Stimulated activated CD8-positive, alpha-beta memory T cell treated with anti-CD3 and anti-CD28 coated beads, Interleukin-7, amount 100 ng/mL, for 24 hours (primary cell): ENCODE measurements at regions not wholly inside any gene's neighbourhood (a gene's known extent, or its start where the extent isn't known, plus 50 kb on each side); places are given as distances from the start of the nearest gene placed in this dataset.
"Not testable (repeated sequence)": the region's sequence is repeated elsewhere in the genome, so short reads cannot be mapped to it uniquely, and the experiment has no call there.

ENCODE experiments used
- DNase-seq: peaks from one replicate; pipeline ENCODE4 v3.0.0-alpha.2; 2020; ENCODE audit warnings: low read depth

DNA sequence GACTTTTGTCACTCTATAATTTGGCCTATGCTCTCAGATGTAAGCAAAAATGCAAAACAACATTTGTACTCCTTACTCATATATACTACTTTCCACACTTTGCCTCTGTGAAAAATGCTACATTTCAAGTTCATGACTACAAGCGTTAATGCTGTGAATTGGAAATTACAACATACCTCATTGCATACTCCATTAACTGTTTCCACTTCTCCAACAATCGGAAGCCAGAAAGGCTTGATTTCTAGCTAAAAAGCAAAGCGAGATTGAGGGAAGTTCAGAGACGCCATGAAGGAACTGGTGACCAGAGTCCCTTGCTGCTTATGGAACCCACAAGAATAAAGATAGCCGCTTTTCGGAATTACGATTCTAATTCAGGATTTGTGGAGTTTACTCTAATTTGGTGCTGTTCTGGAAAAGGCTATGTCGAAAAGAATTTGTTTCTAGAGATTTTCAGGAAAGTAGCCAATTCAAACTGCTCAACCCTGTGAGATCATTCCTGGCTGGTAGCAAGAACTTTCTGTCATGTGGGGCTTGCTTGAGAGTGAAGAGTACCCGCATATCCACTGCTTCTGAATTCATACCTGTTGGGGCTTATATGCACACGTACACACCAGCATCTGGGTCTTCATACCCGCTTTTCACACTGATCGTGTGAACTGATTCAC lies 98.0 kb upstream of the CITED2 start:
- DNase-seq: no peak

DNA sequence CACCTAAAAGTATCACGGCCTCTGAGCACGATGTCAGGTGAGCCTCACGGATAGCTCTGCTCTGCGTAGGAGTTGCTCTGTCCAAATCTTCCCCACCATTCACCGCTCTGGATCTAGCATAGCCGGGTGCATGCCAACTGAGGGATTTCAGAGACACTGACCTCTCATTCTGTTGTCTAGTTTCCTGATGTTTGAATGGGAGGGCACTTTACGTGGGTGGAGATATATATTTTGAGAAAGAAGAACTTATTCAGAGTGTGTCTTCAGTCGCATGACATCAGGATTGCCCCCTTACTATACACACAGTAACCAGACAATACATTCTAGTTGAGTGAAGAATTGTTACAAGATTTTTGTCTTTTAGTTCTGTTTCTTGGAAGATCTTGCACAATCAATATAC lies 96.5 kb upstream of the CITED2 start:
- no peak for DNase-seq

DNA sequence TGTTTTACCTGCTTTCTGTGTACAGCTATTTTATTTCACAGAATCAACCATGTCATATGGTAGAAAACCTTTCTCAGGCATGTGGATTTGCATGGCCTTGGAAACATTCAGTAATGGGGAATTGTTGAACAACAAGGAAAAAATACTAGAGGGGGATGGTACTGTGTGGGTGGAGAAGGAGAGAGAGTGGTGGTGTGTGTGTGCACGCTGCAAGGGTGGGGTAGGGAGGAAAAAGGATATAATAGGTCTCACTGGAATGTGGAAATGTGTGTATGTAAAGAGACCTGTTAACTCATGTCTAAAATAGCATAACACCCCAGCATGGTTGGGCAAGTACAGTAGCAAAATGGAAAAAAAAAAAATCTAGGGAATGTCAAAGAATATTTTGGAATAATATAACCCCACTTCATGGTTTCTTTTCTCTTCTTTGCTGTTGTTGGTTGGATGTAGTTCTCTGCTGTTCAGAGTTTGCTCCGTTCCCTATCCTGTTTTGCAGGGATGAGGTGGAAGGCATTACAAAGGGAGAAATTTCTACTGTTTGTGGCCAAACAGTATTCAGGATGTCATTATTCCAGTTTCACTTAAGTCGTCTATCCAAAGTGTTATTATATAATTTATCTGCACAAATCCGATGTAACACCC lies 93.9 kb upstream of the CITED2 start:
- no peak for DNase-seq

DNA sequence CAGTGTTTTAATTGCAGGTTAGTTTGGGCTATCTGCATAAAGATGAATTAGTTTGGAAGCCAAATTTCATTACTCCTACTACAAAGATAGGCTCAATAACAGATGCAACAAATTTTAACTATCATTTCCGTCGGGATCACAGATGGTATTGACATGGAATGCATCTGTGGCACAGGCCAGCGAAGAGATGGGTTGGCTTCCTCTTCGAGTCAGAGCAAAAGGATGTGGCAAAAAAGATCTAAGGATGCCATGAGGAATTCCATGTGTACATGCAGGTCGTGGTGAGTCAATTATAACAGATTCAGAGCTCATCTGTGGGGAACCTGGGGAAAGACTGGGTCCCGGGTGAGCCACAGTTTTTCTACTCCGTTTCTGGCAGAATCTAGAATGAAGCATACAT lies 83.0 kb upstream of the CITED2 start:
- DNase-seq: no peak

DNA sequence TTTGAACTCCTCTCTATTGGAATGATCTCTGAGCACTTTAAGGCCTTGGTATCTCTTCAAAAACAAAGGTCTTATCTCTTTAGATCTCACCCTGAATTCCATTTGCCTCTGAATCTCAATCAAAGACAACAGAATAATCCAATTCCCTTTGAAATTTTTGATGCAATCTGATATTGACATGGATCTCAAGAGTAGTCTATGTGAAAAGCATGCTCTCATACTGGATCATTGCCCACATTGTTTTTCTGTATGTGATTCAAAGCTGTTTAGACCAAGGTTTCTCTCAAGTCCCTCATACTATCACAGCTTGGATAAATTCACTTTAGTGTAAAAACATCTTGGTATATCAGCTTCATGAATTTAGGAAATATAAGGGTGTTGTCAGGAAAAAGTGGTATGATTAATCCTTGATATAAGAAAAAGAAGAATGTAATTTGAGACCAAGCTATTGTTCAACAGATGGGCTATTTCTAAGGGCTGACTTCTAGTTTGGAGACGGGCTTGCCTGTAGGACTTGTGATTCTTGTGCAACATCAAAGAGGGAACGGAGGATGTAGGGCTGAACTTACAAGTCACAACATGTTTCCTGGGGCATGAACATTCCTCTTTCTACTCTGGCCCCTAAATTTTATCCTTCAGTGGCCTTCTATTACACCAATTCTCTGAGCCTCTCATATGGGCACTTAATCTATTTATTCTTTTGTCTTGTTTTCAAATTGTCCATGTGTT lies 77.9 kb upstream of the CITED2 start:
- DNase-seq: no peak

DNA sequence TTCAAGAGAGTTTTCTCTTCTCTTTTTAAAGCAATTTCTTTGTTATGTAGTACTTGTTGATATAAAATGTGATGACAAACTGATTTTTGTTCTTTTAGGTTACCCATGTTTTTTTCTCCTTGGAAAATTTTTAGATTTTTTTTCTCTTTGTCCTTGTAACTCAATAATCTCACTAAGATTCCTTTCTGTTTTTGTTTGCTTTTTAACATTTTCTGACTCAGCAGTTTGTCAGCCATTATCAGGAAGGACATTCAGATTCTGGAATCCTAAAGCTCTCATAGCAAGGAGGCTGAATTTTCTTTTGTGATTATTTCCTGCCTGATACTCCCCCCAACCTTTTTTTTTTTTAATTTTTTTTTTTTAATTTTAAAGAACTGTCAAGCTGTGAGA lies 75.2 kb upstream of the CITED2 start:
- DNase-seq: no peak

DNA sequence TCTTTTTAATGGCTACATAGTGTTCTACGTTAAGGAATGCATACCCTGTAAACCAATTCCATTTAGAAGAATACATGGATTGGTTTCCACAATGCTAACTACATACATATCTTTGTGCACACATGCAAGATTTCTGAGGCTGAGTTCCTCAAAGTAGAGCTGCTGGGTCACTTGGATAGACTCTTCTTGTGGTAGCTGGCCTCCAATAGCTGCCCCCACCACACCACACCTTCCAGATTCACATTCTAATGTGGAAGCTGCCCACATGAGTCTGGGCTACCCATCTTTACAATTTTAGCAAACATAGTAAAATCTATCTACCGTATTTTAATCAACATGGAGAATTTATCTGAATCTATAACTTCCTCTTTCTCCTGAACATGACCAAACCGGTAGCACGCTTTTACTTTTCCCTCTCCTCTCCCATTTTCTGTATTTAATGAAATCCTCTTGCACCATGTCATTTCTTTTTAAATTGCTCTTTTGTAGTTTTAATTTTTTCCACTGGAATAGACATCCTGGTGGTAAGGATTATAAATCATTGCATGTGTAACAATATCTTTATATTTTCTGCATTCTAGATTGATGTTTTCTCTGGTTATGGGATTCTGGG lies 74.7 kb upstream of the CITED2 start:
- DNase-seq: no peak

DNA sequence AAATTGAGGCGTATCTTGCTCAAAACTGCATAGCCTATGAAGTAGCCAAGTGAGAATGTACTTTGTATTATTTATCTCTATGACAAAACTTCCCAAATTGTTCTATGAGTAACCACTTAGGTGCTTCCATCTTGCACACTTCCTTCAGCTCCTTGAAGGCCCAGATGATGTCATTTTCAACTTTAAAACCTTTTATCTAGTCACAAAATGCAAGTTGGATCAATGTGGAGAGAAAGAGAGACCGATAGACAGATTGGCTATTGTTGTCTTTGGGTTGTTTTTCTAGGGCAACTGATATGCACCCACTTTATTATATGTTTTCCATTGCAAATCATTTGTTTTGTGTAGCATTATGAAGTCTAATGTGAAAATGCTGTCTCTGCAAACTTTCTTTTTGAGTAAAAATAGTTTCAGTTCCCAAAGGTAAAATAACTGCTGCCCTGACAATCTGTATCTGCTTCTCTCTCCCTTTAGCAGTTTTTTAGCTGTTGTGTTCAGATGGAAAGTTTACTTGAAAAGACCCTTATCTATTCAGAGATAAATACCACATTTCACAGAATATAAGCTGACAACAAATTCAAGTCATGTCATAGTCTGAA lies 73.7 kb upstream of the CITED2 start:
- DNase-seq: no peak

DNA sequence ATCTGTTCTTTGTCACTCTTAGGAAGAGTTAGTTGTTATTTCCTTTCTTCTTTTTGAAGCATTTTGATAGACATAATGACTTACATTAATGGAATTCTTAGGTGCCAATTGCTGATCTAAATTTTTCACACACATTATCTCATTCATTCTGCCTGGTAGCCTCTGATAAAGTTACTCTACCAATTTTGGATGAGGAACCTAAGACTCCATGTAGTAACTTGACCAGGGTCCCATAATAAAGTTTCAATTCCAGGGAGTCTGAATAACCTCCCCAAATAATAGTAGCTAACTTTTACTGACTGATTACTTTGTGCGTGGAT lies 73.2 kb upstream of the CITED2 start:
- DNase-seq: no peak

DNA sequence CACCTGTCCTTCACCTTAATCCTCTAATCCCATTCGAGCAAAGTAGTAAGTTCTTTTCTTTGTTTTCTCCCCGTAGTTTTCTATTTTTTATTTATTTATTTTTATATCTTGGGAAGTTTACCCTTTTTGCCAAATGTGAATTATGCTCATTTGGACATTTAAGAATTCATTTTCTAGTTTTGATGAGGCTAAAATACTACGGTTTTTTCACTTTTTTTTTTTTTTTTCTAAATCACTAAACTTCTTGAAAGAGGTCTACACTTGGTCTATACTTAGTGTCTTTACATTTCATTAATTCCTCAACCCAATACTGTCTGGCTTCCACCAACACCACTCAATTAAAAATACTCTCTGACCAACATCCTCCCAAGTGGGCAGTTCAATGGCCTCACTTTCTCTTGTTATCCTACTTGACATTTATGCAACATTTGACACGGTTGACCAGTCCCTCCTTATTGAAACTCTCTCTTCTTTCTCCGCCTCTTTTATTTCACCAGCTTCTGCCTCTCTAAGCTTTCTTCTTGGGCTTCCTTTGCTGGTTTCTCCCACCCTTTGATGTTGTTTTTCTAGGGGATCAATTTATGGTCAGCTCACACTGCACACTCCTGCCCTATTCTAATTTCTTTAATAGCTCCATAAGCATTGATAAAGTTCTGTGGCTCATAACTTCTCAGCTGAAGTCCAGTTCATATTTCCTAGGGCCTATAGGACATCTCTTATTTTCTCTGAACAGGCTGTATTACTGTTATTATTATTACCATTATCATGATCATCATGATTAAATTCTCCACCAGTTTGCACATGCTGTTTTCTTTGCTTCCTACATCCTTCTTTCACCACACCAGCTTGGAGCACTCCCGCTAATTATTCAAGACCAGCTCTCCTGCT lies 72.6 kb upstream of the CITED2 start:
- no peak for DNase-seq

DNA sequence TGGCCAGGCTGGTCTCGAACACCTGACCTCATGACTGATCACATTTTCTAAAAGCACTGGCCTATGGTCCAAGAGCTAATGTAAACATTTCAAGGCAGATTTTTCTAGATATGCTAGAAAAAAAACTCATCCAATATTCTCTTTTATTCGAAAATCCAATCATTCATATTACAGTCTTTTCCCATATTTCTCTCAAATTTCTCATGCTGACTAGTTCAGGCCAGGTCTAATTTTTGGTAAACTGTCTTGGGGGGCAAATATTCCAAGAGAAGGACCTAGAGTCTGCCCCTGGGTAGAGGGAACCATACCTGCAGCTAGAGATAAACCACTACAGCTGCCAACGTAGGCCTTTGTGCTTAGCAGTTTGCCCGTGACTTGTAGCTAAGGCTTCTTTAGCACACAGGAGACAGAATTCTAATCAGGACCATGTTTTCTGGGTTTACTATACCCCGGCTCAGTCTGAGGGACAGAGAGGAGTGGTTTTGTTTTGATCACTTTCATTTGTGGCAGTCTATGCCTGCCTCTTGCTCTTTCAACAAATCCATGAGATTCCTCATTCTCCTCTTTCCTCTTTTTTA lies 71.8 kb upstream of the CITED2 start:
- no peak for DNase-seq

DNA sequence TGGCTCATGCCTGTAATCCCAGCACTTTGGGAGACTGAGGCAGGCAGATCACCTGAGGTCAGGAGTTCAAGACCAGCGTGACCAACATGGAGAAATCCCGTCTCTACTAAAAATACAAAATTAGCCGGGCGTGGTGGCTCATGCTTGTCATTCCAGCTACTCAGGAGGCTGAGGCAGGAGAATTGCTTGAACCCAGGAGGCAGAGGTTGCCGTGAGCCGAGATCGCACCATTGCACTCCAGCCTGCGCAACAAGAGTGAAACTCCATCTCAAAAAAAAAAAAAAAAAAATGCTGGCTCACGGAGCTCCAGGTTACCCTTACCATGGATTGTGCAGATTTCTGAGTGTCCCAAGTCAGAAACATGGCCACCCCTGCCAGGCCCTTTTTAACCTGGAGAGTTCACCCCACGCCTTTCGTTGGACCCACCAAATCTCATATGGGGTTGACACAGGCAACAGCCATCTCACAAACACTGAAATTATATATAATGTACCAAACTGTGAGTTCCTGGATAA lies 69.9 kb upstream of the CITED2 start:
- DNase-seq: not testable (repeated sequence)

DNA sequence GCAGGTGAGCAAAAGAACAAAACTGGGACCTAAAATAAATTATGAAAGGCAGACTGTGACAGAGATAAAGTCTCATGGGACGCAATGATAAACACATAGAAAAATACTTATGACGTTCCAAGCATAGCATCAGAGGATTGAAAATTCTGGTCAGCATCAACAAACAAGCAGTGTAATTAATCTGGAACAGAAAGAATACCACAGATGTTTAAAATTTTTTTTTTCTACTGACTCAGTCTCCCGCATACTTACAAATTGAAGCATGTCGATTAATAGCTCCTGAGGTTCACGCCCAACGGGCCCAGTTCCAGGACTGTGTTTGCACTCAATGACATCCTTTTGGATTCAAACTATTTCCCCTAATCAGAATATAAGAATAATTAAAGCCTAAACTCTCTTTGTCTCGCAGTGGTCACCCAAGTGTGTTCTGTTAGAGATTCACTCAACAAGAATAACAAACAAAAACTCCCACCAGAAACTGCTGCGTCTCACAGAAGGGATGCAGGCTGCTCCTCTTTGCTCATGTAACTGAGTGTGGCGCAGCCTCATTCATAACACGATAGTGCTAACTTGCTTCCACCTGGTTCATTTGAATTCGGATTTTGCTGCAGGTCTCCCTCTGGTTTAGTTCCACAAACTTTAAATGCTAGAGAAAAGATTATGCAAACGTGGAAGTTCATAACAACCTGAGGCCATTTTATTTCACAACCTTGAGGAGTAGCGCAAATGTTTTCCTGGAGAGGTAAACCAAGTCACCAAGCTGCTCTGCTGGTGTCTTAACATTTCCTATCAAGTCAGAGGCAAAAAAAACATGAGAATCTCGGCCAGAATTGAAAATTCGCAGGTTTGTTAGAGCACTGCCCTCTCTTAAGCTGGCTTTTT lies 69.0 kb upstream of the CITED2 start:
- no peak for DNase-seq

DNA sequence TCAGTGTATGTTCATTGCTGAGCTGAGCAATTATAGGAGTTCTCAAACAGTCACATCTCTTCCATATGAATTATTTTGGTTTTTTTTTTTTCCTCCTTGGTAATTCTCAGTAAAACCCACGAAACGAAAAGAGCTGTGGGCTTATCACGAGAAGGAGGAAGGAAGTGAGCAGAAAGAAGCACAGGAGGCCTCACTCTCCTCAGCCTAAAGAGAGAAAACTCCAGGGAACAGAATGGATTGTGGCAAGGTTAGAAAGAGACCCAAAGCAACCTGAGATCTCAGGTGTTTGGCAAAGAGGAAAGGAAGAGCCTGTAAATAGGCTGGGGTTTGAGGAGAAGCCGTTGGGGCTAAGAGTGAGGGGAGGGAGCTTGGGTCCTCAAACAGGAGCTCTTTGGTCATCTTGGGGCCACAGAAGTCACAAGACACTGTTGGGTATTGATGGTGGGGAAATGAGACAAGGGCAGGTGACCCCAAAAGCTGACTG lies 67.8 kb upstream of the CITED2 start:
- no peak for DNase-seq

DNA sequence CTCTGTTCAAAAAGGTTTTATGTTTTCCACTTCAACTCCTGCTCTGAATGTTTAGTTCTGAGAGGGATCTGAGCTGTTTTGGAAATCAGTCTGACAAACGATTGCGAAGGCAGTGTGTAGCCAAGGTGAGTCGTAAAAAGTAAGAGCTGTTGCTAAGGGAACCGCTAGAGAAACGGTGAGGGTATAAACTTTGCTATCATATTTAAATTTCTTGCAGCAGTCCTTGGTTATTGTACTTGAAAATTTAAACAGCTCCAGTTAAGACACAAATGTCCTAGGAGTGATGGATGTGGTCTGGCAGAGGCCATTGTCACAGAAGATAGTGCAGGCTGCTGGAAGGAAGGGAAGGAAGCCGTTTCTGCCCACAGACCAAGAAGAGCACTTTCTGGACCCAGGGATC lies 64.9 kb upstream of the CITED2 start:
- no peak for DNase-seq

DNA sequence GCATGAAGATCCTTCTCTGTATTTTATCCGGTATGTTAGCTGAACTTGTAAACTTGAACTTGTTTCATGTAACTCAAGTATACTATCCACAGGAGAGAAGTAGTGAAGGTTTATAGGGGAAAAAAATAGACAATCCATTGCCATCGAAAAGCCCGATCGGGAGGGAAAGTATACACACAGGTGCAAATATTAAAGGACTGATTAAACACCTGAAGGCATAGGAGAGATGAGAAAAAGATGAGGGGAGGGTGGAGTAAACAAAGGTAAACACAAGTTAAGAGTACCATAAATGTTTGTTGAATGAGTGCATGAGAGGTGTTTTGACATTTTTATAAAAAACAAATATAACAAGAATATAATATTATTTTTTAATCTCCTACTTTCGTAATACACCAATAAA lies 64.3 kb upstream of the CITED2 start:
- no peak for DNase-seq

DNA sequence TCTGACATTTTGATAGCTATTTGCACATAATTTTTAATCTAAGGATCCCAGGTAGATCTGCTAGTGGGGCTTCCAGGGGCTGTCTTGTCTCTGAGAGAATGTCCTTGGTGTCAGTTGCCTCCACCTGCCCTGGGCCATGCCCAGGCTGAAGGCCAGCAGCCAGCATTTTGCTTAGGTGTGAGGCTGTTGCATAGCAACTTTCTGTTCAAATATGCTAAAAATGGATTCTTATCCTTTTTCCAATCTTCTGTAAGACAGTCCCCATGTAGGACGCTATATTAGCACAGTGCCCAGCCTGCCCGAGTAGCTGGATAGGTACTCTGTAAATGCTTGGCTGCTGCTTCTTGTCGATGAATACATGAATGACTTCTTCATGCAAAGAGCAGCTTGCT lies 62.5 kb upstream of the CITED2 start:
- DNase-seq: no peak

DNA sequence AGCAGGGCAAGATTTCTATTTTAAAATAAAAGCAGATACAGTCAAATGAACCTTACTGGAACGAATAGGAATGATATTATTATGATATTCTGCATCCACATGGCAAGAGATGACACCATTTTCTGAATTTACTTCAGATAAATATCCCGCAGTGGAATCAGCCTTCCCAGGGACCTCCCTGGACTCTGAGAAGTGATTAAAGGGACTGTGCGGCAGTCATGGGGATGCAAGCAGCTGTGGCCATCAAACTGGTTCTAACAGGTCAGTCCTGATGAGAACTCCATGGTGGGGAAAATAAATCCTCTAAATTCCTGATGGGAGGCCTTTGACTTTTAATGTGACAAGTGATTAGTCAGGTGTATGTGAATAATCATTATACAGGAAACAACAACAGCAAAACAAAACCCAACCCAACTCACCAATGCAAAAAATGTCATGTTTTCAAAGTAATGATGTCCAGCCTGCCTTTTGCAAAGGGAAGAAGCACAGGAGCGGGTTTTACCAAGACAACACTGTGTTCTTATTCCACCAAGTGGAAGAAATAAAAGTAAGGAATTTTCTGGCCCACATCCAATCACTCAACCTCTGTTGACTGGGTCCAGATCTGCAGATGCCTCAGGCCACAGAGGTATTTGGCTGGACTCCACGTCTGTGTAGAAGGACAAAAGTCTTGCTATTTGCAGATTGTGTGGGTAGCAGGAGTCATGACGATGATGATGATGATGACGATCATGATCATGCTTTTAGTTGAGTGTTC lies 61.9 kb upstream of the CITED2 start:
- DNase-seq: no peak
